Ammon's horn (tissue), 1 donor: ENCODE measurements at regions not wholly inside any gene's neighbourhood (a gene's known extent, or its start where the extent isn't known, plus 50 kb on each side); places are given as distances from the start of the nearest gene placed in this dataset.

ENCODE experiments used
- DNase-seq: peaks from one replicate; pipeline ENCODE4 v3.0.0-alpha.2; 2016; ENCODE audit warnings: low spot score

DNA sequence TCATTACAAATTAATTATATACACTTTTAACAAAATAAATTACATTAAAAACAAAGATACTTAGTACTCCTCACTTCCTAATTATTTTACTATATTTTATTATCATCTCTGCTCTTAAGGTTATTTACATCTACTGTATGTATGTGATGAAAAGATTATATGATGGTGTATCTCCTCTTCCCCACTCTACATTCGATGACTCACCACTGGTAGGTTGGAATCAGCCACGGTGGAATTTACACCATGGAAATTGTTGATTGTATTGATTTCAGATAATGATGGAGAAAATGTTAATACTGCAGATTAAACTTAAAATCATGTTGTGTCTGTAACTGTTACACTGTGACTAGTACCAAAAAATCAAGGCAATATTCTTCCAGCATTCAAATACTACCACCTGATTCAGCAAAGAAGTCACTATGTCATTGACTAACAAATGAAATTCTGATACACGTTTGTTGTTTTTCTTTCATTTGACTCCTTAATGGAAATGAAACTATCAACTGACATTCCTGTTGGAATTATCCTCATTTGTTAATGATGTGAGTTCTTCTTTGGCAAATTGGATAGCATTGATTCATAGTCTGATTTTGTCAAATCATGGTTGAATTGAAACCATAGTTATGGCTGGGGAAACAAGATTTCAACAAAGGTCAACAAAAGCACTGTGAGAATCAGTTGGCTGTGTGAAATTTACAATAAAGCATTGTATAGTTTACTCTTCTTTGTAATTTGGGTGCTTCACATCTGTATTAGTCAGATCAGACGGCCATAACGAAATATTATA lies 69.0 kb upstream of the NLK start:
- no peak for DNase-seq

- DNase-seq, result no peak
These were observed 68.4 kb upstream of the NLK start for GRCh38 chr17:27974045-27974436.

GRCh38 chr17:27974531-27975145 lies 67.8 kb upstream of the NLK start:
- no peak for DNase-seq

DNA sequence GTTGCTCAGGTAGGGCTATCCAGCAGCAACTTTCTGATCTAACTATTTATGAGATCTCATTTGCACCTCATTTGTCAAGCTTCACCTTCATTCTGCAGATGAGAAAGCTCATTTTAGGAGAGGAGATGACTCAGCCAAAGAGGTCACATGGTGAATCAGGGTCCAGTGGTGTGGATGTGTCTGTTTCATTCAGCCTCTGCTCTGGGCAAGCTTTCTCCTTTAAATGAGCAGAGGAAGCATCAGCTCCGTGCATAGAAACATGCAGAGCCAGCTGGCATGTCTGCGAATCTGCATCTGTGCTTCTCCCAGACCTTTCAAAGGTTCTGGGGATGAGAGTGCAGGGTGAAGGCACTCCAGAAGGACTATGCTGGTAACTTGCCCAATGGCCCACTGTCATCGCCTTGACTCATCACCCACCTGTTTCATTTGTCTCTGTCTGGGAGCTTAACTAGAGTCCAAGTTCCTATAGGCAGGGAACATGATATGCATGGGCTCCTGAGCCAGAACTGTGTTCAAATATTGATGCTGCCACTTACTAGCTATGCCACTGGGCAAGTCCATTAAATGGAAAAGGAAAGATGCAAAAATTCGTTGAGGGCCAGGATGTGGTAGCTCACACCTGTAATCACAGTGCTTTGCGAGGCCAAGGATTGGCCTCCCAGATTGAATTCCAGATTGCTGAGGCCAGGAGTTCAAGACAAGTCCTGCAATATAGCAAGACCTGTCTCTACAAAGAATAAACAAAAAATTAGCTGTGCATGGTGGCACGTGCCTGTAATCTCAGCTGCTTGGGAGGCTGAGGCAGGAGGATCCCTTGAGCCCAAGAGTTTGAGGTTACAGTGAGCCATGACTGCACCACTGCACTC lies 67.1 kb upstream of the NLK start:
- no peak for DNase-seq

- DNase-seq, result no peak
These were observed 66.1 kb upstream of the NLK start for GRCh38 chr17:27976331-27976730.

DNA sequence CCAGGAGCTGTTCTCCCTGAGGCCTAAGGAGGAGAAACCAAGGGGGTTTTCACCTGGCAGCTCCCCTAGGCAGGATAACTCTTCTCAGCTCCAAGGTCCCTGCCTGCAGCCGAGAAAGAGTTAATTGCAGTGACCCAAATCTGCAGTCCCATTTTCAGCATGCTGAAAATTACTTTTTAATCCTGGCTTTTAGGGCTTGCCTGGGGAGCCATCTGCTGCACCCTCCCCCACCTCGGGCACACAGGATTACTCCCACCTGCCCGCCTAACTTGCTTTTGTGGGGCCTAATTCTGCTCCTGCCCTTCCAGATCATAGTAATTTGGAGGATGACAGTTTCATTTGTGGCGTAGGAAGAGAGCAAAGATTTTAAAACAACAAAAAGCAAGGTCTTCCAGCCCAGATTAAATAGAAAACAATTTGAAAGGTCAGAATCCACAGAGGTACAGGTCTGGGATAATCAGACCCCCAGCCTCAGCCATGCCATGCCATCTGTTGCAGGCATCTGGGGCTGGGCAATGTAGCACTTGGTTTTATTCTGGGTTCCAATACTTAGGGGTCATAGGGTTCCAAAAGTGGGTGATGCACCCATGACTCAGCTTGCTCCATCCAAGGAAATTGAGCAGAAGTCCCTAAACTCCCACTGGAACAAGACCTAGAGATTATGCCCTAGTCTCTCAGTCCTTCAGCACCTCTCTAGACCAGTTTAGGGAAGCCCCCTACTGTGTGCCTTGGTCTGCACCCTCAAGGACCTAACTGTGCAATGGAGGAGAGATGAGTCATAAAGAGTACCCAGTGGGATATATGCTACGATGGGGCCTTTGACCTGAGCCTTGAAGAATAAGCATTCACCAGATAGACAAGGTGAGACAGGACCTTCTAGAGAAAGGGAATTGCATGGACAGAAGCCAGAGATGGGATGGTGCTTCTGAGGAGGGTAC lies 64.5 kb upstream of the NLK start:
- no peak for DNase-seq

DNA sequence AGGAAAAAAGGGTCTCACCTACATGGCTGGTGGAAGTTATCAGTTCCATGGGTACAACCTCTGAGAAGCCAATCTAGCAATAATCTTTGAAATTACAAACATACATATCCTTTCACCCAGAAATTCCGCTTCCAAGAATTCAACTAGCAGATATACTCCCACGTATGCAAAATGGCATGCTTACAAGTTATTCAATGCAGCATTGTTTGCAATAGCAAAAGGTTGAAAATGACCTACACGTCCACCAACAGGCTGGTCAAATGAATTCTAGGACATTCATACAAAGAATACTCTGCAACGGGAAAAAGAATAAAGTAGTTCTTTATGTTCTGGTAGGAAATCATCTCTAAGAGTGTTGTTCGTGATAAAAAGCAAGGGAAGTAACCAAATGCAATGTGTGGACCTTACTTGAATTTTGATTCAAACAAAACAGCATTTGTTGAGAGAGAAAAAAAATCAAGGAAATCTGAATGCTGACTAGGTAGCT lies 63.7 kb upstream of the NLK start:
- no peak for DNase-seq

GRCh38 chr17:27980043-27980442 lies 62.4 kb upstream of the NLK start:
- DNase-seq, result no peak

DNA sequence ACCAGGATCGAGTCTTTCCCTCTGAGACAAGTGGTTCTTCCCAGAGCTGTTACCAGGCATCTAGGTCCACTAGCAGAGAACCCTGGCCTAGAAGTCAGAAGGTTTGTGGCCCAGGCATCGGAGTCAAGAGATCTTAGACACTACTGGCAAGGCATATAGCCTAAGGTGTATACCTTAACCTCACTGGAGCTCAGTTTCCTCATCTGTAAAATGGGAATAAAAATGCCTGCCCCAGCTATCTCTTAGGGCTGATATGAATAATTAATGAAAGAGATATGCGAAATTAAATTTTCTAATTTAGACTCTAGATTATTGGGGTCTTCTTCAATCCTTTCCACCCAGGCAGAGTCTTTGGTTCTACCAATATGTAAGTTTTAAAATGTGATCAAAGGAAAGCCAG lies 60.5 kb upstream of the NLK start:
- DNase-seq, result no peak

GRCh38 chr17:27982688-27983087 lies 59.8 kb upstream of the NLK start:
- DNase-seq, result no peak

- no peak for DNase-seq
These were observed 58.6 kb upstream of the NLK start for GRCh38 chr17:27983853-27984252.

DNA sequence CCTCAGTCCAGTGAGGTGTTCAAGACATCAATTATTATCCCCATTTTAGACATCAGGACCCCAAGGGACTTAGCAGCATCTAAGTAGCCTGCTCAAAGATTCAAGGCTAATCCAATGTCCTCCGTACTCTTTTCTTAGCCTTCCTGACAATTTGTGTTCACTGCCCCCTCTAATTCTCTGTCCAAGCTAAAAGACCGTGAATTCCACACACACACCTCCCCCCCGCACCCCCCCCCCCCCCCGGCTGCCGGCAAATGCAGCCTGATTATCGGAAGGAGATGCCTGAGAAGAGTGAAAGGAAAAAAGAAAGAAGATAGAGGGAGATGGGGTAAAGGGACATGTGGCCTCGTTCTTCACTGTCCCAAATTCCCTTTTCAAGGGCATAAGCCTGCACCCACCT lies 58.1 kb upstream of the NLK start:
- DNase-seq, result no peak

DNA sequence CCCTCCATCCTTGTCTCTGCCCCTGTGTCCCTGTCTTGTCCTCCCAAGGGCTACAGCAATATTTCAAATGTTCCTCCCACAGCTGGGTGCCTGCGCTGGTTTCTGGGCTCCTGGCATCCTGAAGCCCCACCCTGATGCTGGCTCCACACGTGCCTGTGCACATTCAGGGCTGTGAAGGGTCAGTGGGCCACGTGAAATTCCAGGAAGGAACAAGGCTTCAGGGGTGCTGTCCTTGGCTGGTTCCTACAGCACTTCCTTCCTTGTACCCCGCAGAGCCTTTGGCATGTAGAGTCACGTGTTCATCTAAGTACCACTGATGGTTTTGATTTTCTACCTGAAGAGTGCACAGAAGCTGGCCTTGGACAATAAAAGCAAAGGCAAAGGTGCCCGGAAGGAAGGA lies 57.7 kb upstream of the NLK start:
- DNase-seq, result no peak

DNA sequence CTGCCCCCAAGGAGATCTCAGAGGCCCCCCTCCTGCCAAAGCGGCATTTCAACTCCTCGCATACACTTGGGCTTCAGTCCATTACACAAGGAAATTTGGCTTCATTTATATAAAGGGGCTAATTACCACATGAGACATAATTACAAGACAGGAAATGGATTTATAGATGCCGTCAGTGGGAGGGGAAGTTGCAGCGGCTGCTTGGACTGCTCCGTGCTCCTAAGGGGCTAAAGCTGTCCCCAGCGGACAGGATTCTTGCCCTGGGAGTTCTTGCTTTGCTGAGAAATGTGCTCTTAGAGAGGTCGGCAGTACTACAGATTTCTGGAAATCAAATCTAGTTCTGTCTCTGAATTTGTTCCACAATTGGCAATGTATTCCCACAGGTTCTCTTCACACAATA lies 57.2 kb upstream of the NLK start:
- no peak for DNase-seq

DNA sequence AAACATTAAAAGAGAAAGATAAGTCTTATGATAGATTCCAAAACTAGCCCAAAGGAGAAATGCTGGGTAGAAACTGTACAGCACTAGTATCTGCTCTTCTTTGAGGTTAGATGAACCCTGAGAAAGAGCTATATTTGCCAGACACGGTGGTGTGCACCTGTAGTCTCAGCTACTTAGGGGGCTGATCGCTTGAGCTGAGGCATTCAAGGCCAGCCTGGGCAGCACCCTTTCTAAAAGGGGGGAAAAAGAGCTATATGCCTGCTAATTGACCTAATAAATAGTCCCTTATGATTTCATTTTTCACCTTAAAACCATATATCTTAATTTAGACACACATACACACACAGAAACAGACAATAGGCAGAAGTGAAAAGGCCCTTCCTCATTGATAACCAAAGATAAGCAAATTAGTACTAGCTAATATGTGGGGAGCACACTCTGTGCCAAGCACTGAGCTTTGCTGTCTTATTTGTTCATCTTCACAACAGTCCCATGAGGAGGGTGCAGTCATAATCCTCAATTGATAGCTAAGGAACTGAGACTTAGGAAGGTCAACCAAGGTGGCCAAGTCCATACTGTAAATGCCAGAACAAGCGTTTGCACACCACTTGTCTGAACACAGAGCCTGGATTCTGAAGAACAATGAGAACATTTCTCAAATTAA lies 56.6 kb upstream of the NLK start:
- DNase-seq, result no peak

DNA sequence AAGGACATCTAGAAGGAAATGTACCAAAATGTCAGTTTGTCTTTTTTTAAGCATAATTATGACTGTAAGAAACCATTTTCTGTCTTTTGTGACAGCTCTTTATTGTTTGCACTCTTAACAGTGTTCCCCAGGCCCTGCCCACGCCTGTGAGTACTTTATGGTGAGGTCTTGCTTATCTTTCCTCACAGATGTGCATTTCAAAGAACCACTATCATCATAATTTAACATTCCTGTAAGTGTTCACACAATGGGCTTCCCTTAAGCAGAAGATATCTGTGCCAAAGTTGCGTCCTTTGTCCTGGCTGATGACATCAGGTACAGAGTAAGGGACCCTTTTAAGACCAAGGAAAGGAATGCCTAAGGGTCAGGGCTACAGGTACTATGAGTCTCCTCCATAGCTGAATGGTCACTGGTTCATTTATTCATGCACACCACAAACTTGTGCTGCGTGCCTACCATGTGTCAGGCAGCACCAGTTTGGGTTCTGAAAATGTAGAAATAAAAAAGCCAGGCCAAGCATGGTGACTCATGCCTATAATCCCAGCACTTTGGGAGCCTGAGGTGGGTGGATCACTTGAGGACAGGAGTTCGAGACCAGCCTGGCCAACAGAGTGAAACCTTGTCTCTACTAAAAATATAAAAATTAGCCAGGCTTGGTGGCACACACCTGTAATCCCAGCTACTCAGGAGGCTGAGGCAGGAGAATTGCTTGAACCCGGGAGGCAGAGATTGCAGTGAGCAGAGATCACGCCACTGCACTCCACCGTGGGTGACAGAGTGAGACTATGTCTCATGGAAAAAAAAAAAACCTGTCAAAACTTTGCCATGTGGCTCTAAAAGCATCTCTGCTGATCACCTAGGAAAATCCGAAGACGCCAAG lies 55.4 kb upstream of the NLK start:
- DNase-seq, result no peak

DNA sequence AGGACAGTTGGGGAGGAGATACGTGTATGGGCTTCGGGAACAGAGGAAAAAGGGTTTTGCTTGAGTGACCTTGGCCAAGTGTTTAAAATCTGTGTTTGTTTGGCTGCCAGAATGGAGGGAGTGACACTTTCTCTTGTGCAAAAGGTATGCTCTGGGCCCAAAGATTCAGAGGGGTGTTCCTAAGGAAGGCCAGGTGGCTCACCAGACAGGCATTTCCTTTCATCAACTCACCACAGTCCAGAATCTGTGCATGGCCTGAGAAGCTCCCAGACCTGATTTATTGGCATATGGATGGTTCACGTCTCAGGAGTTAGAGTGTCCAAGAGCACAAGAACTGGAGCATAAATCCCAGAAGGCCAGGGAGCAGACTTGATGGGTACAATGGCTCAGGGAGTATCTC lies 53.4 kb upstream of the NLK start:
- no peak for DNase-seq

DNA sequence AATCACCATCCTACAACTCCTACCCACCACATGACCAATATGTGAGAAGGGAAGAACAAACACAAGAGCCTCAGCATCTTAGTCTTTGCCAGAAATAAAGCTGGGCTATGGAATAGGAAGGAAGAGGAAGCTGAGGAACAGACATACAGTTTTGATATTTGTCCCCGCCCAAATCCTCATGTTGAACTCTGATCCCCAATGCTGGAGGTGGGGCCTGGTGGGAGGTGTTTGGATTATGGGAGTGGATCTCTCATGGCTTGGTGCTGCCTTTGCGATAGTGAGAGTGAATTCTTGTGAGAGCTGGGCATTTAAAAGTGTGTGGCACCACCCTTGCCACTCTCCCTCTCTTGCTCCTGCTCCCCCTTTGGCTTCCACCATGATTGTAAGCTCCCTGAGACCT lies 52.4 kb upstream of the NLK start:
- DNase-seq, result no peak

DNA sequence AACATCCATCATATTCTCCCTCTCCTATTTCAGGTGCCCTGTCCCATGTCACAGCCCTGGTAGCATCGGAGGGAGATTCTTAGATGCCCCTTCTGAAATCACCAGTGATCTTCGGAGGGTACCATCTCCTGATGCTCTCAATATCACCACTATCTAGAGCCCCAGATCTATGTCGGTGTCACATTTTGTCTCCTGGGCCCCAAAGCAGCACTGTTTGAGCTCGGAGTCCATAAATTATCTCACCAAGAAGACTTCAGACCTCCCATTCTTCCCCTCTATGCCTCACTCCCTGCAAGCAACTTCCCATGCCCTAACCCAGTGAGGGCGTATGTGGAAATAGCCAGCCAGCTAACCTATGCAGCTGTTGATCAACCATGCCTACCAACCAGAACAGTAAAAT lies 51.5 kb upstream of the NLK start:
- DNase-seq, result no peak

GRCh38 chr17:27991462-27991993 lies 50.9 kb upstream of the NLK start:
- no peak for DNase-seq
